HG03066 (cell line): ENCODE measurements at regions not wholly inside any gene's neighbourhood (a gene's known extent, or its start where the extent isn't known, plus 50 kb on each side); places are given as distances from the start of the nearest gene placed in this dataset.

Experiments used
- ATAC-seq: cut with Tn5 transposase; IDR thresholded peaks from one replicate; pipeline ENCODE4 v1.9.1; 2021; ENCODE audit warnings: low read depth; ENCODE audit not compliant: unreplicated experiment

- no peak for ATAC-seq
Measured at GRCh38 chr3:152516216-152516615, 247.5 kb downstream of the MBNL1 start.

DNA sequence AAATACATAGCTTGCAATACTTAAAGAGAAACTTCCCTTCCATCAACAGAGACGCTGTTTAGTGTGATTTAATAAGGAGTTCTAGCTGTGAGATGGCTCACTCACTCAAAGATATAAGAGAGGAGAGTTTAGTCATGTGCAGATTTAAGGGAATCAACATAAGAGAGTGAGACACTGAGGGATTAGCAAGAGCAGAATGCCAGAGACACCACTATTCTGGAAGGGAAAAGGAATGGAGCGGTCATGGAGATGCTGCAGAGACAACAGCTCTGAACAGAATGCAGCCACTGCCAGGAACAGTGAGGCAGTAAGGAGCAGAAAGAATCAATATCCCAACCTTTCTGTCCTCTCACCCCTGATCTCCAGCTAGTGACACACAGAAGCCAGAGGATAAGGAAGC lies 248.8 kb downstream of the MBNL1 start:
- ATAC-seq = no peak

- ATAC-seq = no peak
Measured at GRCh38 chr3:152518346-152518745, 249.6 kb downstream of the MBNL1 start.

DNA sequence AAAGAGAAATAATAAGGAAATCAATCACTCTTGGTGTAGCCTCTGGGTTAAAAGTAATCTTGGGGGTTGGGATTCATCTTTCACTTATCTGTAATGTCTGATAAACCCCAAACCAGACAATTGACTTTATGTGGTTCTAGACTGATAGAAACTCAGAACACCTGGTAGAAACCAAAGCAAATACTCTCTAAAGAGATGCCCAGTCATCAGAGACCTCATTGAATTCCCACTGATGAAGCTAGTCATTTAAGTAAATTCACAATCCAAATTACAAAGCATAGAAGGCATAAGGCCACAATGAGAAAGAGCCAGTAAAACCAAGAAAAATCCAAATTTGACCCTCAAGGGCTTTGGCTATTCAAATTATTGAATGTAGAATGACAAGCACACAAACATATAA lies 250.6 kb downstream of the MBNL1 start:
- no peak for ATAC-seq

- ATAC-seq = no peak
Measured at GRCh38 chr3:152522036-152522435, 253.3 kb downstream of the MBNL1 start.

DNA sequence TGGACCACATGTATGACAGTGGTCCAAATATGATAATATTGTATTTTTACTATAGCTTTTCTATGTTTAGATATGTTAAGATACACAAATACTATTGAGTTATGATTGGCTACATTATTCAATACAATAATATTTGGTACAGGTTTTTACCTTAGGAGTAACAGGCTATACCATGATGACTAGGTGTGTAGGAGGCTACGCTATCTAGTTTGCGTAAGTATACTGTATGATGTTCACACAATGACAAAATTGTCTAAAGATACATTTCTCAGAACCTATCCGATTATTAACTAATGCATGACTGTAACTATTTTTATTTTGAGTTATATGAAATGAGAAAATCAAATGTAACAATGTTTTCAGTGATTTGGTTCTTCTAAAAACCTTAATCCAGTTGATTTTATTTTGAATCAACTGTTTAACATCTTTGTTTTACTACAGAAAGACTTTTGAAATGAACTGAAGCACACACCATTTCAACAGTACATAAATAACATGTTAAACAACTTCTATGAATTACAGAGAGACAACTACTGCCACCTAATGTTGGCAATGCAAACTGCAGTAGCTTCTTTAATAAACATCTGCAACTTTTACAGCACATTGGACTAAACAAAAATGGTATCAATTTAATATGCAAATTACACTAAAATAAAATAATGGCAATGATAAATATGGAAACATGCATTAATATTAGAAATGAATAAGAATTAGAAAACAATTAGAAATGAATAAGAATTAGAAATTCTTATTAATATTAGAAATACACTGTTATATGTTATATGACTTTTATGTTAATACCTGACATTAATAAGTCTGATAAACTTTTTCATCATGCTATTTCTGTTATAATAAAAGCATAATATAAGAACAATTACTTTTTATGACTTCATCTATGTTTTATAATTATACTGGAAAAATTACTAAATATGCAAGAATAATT lies 255.7 kb downstream of the MBNL1 start:
- ATAC-seq = no peak

DNA sequence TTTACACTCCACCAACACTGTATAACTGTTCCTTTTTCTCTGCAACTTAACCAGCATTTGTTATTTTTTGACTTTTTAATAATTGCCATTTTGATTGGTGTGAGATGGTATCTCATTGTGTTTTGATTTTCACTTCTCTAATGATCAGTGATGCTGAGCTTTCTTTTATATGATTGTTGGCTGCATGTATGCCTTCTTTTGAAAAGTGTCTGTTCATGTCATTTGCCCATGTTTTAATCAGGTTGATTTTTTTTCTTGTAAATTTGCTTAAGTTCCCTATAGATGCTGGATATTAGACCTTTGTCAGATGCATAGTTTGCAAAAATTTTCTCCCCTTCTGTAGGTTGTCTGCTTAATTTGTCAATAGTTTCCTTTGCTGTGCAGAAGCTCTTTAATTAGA lies 263.0 kb downstream of the MBNL1 start:
- ATAC-seq = no peak

GRCh38 chr3:152538518-152538917 lies 269.8 kb downstream of the MBNL1 start:
- no peak for ATAC-seq

DNA sequence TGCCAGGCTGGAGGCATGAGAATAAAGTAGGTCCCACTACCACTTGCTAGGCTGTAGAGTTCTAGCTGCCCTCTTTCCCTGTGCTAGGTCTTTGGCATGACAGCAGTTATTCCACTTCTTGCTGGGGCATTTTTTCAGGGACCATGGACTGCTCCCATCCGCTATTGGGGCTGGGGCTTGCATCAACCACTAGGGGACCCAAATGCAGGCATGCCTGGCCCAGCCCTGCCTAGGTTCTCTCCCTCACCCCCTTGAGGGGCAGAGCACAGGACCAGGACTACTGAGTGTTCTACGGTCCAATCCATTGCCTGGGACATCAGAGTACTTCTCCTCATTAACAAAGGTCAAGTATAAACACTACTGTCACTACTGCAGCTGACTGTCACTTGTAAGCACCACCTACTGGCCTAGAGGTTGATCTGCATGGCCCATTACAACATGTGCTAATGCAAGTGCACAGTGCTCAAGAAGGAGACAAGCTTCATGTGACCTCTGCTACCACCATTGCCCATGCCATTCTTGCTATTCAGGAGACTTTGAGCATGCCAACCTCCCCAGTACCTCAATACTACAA lies 270.5 kb downstream of the MBNL1 start:
- no peak for ATAC-seq

DNA sequence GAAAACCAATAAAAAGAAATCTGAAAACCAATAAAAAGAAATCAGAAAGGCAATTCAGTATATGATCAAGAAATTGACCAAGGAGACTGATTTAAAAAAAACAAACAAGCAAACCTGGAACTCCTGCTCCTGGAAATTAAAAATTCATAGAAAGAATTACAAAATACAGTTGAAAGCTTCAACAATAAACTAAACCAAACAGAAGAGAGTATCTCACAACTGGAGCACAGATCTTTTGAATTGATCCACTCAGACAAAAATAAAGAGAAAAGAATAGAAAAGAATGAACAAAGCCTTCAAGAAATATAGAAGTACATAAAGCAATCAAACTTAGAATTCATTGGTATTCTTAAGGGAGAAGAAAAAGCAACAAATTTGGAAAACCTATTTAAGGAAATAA lies 271.4 kb downstream of the MBNL1 start:
- ATAC-seq = no peak

DNA sequence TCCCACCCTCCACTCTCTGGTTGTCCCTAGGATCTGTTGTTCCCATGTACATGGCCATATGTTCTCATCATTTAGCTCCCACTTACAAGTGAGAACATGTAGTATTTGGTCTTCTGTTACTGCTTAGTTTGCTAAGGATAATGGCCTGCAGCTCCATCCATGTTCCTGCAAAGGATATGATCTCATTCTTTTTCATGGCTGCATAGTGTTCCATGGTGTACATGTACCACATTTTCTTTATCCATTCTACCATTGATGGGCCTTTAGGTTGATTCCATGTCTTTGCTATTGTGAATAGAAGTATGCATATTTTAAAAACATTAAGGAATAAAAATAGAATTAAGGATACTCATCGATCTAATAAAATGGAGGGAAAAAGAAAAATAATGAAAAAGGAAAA lies 278.4 kb downstream of the MBNL1 start:
- no peak for ATAC-seq

DNA sequence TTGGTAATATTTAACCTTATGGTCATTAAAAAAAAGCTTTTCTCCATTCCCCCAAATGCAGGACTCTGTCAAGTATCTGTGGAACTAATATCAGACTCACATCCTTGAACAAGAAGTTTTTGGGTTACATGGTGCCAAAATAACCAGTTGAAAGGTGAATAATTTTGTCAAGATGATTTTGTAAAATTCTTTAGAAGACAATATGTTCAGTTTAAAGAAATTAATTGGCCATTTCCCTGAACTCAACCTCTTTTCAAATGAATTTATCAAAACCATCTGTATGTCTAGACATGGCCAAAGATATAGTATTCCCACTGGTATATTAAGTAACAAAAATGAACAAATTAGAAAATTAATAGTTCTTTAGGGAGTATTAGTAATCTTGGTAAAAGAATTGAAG lies 280.5 kb downstream of the MBNL1 start:
- ATAC-seq = no peak

DNA sequence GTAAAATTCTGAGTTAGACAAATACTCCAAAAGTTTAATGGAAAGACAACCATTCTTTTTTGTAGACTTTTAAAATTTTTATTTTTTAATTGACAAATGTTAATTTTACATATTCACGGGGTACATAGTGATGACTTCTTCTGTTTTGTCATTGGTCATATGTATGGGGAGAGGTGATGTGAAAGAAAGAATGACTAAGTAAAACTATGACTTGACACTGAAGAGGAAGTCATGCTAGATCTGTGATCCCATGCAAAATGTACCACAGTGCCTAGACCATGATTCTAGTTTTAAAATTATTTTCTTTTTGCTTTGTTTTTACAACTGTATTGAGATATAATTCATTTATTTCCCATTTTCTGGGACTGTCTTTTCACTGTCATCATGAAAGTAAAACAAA lies 281.6 kb downstream of the MBNL1 start:
- ATAC-seq = no peak

- no peak for ATAC-seq
Measured at GRCh38 chr3:152554980-152555379, 280.0 kb upstream of the P2RY1 start.

DNA sequence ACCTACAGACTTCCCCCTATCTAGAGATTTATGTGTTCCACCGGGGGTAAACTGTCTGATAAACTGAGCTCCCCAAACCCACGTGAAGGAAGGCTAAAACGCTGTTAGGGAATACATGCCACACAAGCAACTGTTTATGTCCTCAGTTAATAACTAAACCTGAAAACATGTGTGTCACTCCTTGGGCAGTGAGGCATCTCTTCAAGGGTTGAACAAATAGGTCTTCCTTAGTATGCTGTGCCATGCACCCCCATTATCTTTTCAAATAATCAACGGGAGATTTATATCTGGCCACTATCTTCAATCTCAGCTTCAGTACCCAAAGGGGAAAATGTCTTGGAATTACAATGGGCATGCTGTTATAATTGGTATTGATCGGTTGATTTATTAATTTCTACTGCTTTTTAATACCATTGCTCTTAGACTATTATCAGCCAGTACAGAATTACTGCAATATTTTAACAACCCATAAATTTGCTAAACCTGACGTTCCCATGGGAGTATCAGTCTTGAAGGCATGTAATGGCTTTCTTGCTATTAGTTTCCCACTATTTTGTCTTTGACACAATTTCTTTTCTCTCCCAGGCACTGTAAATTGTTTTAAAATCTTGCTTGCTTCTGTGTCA lies 279.2 kb upstream of the P2RY1 start:
- ATAC-seq = no peak

DNA sequence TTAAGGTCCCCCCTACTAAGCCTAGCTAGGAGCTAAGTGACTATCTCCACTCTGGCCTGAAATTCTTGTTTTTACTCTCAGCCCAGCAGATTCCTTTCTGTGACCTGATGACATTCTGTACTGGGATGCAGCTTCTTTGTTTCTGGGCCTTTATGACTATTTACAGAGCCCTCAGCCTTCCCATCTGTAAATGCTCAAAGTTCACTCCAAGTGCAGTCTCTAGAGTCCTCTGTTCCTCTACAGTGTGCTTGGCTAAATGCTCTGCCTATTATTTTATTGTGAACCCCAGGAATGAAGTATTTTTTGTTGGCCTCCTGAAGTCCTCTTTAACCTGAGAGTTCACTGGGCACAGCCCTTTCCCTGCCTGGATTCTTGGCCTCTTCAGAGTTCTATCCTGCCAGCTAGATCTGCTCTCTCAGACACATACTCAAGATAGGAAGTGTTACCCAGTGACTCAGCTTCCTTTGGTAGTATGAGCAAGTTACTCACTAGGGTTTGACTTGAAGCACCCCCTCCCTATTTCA lies 278.1 kb upstream of the P2RY1 start:
- peak; percentile 75 for ATAC-seq

DNA sequence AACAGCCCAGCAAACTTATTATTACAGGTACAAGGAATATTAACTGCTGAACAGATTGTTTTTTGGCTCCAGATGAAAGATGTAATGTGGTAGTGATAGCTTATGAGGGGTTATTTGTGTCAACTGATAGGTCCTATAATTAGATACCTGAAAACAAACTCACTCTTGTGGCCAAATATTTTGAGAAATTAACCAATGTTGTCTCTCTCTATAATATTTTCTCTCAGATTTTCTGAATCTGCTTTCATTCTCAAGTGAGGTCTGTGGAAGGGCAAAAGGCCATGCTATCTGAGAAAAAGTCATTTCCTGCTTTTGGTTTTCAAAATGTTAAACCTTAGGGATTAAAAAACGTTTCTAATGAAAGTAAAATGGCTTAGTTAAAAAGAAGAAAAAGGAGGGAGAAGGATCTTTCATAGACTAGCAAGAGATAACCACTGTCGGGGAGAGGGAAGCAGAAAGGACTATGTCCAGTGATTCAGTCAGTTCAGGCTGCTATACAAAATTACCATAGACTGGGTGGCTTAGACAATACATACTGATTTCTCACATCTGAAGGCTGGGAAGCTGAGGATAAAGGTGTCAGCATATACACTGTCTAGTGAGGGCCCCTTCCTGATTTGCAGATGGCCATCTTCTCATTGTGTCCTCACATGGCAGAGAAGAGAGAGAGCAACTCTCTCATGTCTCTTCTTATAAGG lies 277.5 kb upstream of the P2RY1 start:
- peak; percentile 49 for ATAC-seq

DNA sequence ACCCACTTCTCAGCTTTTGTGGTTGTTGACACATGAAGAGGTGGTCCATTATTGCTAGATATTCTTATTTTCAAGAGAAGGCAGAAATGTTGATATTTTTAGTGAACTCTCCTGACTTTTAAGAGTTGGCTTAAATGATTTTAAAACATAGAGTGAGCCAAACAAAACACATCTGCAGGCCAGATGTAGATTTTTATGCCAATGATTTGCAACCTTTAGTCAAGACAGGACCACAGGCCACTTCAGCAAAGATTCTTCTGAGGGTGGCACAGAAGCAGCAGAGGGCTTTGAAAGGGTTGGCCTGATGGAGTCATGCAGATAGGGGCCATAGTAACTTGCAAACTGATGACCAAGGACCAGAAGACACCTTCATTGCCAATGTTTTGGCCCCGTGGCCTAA lies 276.5 kb upstream of the P2RY1 start:
- no peak for ATAC-seq

GRCh38 chr3:152559246-152559645 lies 275.7 kb upstream of the P2RY1 start:
- ATAC-seq = no peak

- no peak for ATAC-seq
Measured at GRCh38 chr3:152564459-152564858, 270.5 kb upstream of the P2RY1 start.
